Lower leg skin (tissue), 3 donors: ENCODE measurements at regions not wholly inside any gene's neighbourhood (a gene's known extent, or its start where the extent isn't known, plus 50 kb on each side); places are given as distances from the start of the nearest gene placed in this dataset.

Source experiments
- CTCF ChIP-seq, 3 donors: fragments of 450-650 bp; IDR thresholded peaks; one replicate each; pipeline ENCODE4 v1.5.1; 2016; ENCODE audit warnings: antibody characterized with exemption in 3 of 3, mild to moderate bottlenecking in 3 of 3, moderate library complexity in 2 of 3
- POLR2A ChIP-seq, 2 donors: fragments of 450-650 bp; IDR thresholded peaks; one replicate each; pipeline ENCODE4 v1.6.1; 2016 to 2017; ENCODE audit warnings: antibody characterized with exemption in 2 of 2, mild to moderate bottlenecking in 1 of 2, moderate library complexity in 1 of 2

- TF ChIP-seq CTCF (IDR thresholded peaks at IDR 0.05) (no peak), POLR2A (IDR thresholded peaks at IDR 0.05) (no peak)
Measured at GRCh38 chr6:48747040-48747439, 636.0 kb upstream of the PTCHD4 start.
